ENCODE measurements at regions not wholly inside any gene's neighbourhood (a gene's known extent, or its start where the extent isn't known, plus 50 kb on each side); places are given as distances from the start of the nearest gene placed in this dataset.

- H3K36me3 Mint-ChIP-seq, result no peaks in the 10 kb centered on the region
- H3K9me3 Mint-ChIP-seq, result no peaks in the 10 kb centered on the region
- H3K4me1 Mint-ChIP-seq, result no peaks in the 10 kb centered on the region
- no peak overlapping the region for H3K27ac Mint-ChIP-seq
- DNase-seq, result no peak
- H3K4me3 Mint-ChIP-seq, result no peak overlapping the region
- peaks cover 10% of the 10 kb centered on the region for H3K27me3 Mint-ChIP-seq
These were observed 123.4 kb upstream of the ROPN1 start for GRCh38 chr3:124115279-124115678.

DNA sequence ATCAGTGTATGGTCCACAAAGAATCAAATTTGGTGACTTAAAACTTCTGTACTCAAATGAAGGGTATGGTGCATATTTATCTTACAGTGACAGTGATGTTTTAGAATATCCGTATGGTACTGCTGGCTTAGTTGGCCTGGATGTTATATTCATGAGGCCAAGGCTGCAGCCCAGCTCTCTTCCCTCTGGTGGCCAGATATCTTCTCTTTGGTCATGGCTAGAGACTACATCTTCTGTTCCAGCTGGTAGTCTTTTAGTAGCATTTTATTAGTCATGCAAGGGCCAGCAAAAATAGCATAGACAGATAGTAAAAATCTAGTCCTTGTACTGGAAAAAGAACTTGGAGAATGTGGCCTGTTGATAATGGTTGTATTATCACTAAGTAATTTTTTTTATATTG, 124.0 kb upstream of the ROPN1 start:
- Mint-ChIP-seq H3K4me1 (no peaks in the 10 kb centered on the region), H3K9me3 (no peaks in the 10 kb centered on the region), H3K4me3 (no peak overlapping the region), H3K27ac (no peak overlapping the region), H3K36me3 (no peaks in the 10 kb centered on the region), H3K27me3 (peaks cover 13% of the 10 kb centered on the region)
- no peak for DNase-seq

- H3K4me1 Mint-ChIP-seq, result no peaks in the 10 kb centered on the region
- H3K4me3 Mint-ChIP-seq, result no peak overlapping the region
- peaks cover 13% of the 10 kb centered on the region for H3K27me3 Mint-ChIP-seq
- no peaks in the 10 kb centered on the region for H3K9me3 Mint-ChIP-seq
- no peak for DNase-seq
- H3K27ac Mint-ChIP-seq, result no peak overlapping the region
- H3K36me3 Mint-ChIP-seq, result no peaks in the 10 kb centered on the region
These were observed 125.0 kb upstream of the ROPN1 start for GRCh38 chr3:124116906-124117305.

GRCh38 chr3:124117486-124117885, 125.6 kb upstream of the ROPN1 start:
- no peaks in the 10 kb centered on the region for H3K9me3 Mint-ChIP-seq
- no peaks in the 10 kb centered on the region for H3K4me1 Mint-ChIP-seq
- peaks cover 13% of the 10 kb centered on the region for H3K27me3 Mint-ChIP-seq
- DNase-seq, result no peak
- H3K4me3 Mint-ChIP-seq, result no peak overlapping the region
- no peaks in the 10 kb centered on the region for H3K36me3 Mint-ChIP-seq
- H3K27ac Mint-ChIP-seq, result no peak overlapping the region

GRCh38 chr3:124118397-124118796, 126.5 kb upstream of the ROPN1 start:
- Mint-ChIP-seq H3K27me3 (peaks cover 13% of the 10 kb centered on the region), H3K4me3 (no peak overlapping the region), H3K9me3 (no peaks in the 10 kb centered on the region), H3K27ac (no peak overlapping the region), H3K36me3 (no peaks in the 10 kb centered on the region), H3K4me1 (no peaks in the 10 kb centered on the region)
- DNase-seq, result no peak

- Mint-ChIP-seq H3K9me3 (no peaks in the 10 kb centered on the region), H3K4me3 (no peak overlapping the region), H3K27ac (no peak overlapping the region), H3K4me1 (no peaks in the 10 kb centered on the region), H3K27me3 (peaks cover 17% of the 10 kb centered on the region), H3K36me3 (no peaks in the 10 kb centered on the region)
- no peak for DNase-seq
These were observed 127.3 kb upstream of the ROPN1 start for GRCh38 chr3:124119056-124119716.

DNA sequence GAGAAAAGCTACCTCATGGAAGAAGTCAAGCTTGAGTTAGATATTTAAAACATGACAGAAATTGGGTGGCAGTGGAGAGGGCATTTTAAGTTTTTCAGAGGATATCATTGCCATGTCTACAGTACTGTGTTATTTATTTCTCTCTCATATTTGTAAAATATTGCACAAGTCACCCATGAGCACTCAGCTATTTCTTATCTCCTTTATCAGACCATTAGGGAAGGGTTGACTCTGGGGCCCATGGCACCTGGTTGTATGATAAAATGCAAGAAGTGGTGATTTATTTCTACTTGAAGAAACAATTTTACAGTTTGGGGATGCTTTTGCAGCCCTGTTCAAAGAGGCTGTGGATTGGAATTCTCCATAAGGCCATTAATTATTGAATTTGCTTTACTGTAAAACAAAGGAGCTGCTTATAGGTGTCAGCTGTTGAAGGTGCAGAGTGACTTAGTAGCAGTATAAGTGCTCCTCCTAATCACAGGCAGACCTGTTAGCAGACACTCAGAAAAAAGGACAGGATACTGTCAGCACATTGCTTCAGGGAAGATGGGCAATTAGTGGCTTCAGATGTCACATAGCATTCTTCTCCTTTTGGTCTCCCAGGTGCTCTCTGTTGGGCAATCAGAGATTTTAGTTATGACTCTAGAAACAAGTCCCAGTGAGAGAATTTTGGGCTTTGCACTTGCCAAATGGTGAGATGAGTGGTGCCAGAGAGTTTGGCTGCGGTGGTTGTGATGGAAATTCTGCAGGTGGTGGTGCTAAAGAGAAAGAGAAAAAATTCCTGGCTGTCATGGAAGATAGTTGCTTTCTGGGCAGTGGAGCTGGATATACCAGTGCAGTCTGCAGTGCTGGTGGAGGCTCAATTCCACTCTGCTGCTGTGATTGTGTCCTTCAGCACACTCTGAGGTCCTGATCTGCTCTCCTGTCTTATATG, 129.7 kb upstream of the ROPN1 start:
- Mint-ChIP-seq H3K27me3 (peaks cover 17% of the 10 kb centered on the region), H3K27ac (no peak overlapping the region), H3K36me3 (no peaks in the 10 kb centered on the region), H3K4me1 (no peaks in the 10 kb centered on the region), H3K9me3 (no peaks in the 10 kb centered on the region), H3K4me3 (no peak overlapping the region)
- DNase-seq, result no peak

DNA sequence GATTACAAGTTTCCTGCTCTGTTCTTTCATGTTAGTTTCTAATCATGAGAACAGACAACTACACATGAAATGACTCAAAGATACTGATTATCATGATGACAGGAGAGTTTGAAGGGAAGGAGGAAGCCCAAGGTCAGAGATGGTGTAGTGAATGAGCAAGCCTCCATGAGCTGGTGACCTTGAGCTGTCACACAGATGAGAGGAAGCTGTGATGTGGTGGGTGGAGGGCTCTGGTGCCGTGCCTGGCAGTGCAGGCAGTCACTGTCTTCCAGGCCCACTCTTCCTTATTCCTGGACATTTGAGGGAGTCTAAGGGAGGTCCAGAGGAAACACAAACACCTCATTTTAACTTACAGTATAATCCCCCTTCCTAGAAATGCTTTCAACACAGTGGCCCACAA, 133.4 kb upstream of the ROPN1 start:
- Mint-ChIP-seq H3K9me3 (no peaks in the 10 kb centered on the region), H3K4me1 (no peaks in the 10 kb centered on the region), H3K36me3 (no peaks in the 10 kb centered on the region), H3K27me3 (peaks cover 14% of the 10 kb centered on the region), H3K4me3 (no peak overlapping the region), H3K27ac (no peak overlapping the region)
- DNase-seq, result no peak

DNA sequence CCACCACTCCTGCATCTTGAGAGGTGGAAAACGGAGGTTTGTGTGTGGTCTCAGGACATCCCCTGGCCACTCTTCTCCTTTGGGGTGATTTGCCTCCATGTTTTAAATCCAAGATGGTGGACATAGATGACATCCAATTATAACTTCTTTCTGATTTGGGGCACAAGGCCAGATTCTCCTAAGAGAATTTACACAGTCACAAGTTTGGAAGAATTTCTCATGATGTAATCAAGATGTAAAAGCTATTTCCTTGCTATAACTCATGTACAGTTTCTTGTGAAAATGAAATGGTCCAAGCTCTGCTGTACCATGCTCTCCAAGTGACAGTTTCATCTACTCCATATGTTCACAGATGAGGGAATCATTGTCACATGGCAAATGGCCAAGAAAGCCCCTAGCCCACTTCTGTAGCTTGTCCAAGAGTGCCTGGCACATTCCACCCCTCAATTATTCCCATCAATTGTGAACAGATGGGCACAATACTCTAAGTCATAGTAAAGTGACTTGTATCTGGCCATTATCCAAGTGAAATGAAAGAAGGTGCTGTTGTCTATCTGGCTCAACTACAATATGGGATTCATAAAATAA, 134.6 kb upstream of the ROPN1 start:
- Mint-ChIP-seq H3K27ac (no peak overlapping the region), H3K4me3 (no peak overlapping the region), H3K9me3 (no peaks in the 10 kb centered on the region), H3K27me3 (peaks cover 16% of the 10 kb centered on the region), H3K4me1 (no peaks in the 10 kb centered on the region), H3K36me3 (no peaks in the 10 kb centered on the region)
- DNase-seq, result no peak

DNA sequence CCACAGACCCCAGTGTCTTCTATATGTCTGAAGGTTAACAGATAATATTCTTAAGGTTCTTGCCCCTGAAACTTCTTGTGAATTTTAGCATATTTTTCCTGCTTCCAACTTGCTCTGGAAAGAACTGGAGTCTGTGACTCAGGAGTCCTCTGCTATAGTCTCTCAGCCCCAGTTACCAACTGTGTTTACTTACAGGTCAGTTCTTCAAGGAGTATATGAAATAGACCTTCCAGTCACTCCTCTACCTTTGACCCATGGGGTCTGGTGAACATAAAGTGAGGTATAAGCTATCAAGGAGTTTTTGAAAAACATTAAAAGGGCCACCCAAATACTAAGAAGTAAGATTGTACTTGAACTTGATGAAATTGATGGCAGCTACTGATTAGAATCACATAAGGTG, 139.2 kb upstream of the ROPN1 start:
- no peak overlapping the region for H3K27ac Mint-ChIP-seq
- DNase-seq, result no peak
- no peaks in the 10 kb centered on the region for H3K9me3 Mint-ChIP-seq
- peaks cover 17% of the 10 kb centered on the region for H3K27me3 Mint-ChIP-seq
- no peak overlapping the region for H3K4me3 Mint-ChIP-seq
- no peaks in the 10 kb centered on the region for H3K4me1 Mint-ChIP-seq
- H3K36me3 Mint-ChIP-seq, result no peaks in the 10 kb centered on the region

- Mint-ChIP-seq H3K27me3 (peaks cover 17% of the 10 kb centered on the region), H3K9me3 (no peaks in the 10 kb centered on the region), H3K4me3 (no peak overlapping the region), H3K4me1 (no peaks in the 10 kb centered on the region), H3K27ac (no peak overlapping the region), H3K36me3 (no peaks in the 10 kb centered on the region)
- DNase-seq, result no peak
These were observed 139.7 kb upstream of the ROPN1 start for GRCh38 chr3:124131580-124131979.

GRCh38 chr3:124132813-124133212, 140.9 kb upstream of the ROPN1 start:
- no peak for DNase-seq
- Mint-ChIP-seq H3K4me1 (no peaks in the 10 kb centered on the region), H3K9me3 (no peaks in the 10 kb centered on the region), H3K27ac (no peak overlapping the region), H3K27me3 (peaks cover 17% of the 10 kb centered on the region), H3K4me3 (no peak overlapping the region), H3K36me3 (no peaks in the 10 kb centered on the region)

DNA sequence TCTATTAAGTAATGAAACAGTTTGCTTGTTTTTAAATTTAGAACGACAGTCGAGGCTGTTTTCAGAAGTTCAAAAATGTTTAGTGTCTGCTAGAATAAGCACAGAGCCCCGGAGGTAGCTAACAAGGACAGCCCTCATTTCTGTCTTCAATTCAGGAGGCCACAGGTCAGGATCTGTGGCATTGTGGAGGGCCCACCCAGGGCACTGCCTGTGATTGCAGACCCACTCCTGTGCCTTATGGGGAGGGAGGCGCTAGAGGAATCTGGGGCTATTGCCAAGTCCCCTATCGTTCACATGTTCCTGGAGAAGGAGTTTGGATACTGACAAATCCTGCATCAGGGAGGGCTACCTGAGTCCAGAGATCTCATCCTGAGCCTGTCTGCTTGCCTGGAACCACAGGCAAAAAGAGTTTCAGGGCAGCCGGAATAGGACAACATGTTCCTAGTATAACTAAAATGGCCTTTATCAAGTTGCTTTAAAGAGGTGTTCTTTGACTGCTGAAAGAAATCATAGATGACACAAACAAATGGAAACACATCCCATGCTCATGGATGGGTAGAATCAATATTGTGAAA, 141.5 kb upstream of the ROPN1 start:
- Mint-ChIP-seq H3K4me3 (no peak overlapping the region), H3K4me1 (no peaks in the 10 kb centered on the region), H3K27me3 (peaks cover 17% of the 10 kb centered on the region), H3K9me3 (no peaks in the 10 kb centered on the region), H3K27ac (no peak overlapping the region), H3K36me3 (no peaks in the 10 kb centered on the region)
- no peak for DNase-seq

DNA sequence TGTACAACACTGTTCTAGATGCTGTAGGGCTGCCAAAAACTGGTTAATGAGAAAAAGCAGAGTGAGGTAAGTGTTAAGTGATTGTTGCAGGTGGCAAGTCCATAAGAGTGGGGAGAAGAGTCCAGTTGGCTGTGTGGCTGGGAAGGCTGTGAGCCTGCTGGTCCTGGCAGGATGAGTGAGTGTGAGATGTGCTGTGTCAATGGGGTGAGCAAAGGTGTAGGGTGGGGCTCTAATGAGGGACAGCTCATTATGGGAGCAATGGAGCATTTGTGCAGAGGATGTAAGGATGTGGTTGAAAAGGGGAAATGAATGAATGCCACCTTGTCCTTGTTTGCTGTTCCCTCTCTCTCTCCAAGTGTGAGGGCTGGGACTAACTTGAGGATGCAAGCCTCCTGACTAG, 145.3 kb upstream of the ROPN1 start:
- H3K27ac Mint-ChIP-seq, result no peak overlapping the region
- no peaks in the 10 kb centered on the region for H3K4me1 Mint-ChIP-seq
- no peaks in the 10 kb centered on the region for H3K9me3 Mint-ChIP-seq
- peaks cover 3% of the 10 kb centered on the region for H3K27me3 Mint-ChIP-seq
- no peaks in the 10 kb centered on the region for H3K36me3 Mint-ChIP-seq
- no peak overlapping the region for H3K4me3 Mint-ChIP-seq
- DNase-seq, result no peak

GRCh38 chr3:124138148-124138547, 146.2 kb upstream of the ROPN1 start:
- no peak overlapping the region for H3K27ac Mint-ChIP-seq
- H3K4me1 Mint-ChIP-seq, result no peaks in the 10 kb centered on the region
- no peaks in the 10 kb centered on the region for H3K27me3 Mint-ChIP-seq
- no peak for DNase-seq
- H3K4me3 Mint-ChIP-seq, result no peak overlapping the region
- H3K9me3 Mint-ChIP-seq, result no peaks in the 10 kb centered on the region
- H3K36me3 Mint-ChIP-seq, result no peaks in the 10 kb centered on the region
